Neural progenitor cell (in vitro differentiated cells): ENCODE measurements at regions not wholly inside any gene's neighbourhood (a gene's known extent, or its start where the extent isn't known, plus 50 kb on each side); places are given as distances from the start of the nearest gene placed in this dataset.

Experiments used
- DNase-seq: peaks from one replicate; pipeline ENCODE4 v3.0.0-alpha.2; 2016; ENCODE audit warnings: low spot score
- H2AFZ ChIP-seq: fragments of 200-600 bp; sonication (generic); replicated peaks from 2 replicates; pipeline ENCODE4 v1.6.1; 2016; ENCODE audit warnings: antibody characterized with exemption
- H3F3A ChIP-seq: fragments of 200-600 bp; sonication (generic); 2 replicates; pipeline ENCODE4 v1.6.1; 2016; ENCODE audit warnings: antibody characterized with exemption, low read depth
- H3K27ac ChIP-seq: fragments of 200-600 bp; sonication (generic); 2 replicates; pipeline ENCODE4 v1.5.1; 2016; ENCODE audit warnings: mild to moderate bottlenecking
- H3K27me3 ChIP-seq: fragments of 200-600 bp; sonication (generic); 2 replicates; pipeline ENCODE4 v1.6.1; 2016; ENCODE audit warnings: mild to moderate bottlenecking, moderate library complexity
- H3K36me3 ChIP-seq: fragments of 200-600 bp; sonication (generic); 2 replicates; pipeline ENCODE4 v1.5.1; 2016
- H3K4me1 ChIP-seq: fragments of 200-600 bp; sonication (generic); 2 replicates; pipeline ENCODE4 v1.6.1; 2016; ENCODE audit warnings: mixed run types
- H3K4me2 ChIP-seq: fragments of 200-600 bp; sonication (generic); 2 replicates; pipeline ENCODE4 v1.6.1; 2016
- H3K4me3 ChIP-seq: fragments of 200-600 bp; sonication (generic); 2 replicates; pipeline ENCODE4 v1.5.1; 2016
- H3K79me2 ChIP-seq: fragments of 200-600 bp; sonication (generic); 2 replicates; pipeline ENCODE4 v1.6.1; 2016; ENCODE audit warnings: low read depth
- H3K9ac ChIP-seq: fragments of 200-600 bp; sonication (generic); 2 replicates; pipeline ENCODE4 v1.6.1; 2016
- H3K9me3 ChIP-seq: fragments of 200-600 bp; sonication (generic); 2 replicates; pipeline ENCODE4 v1.5.1; 2016; ENCODE audit warnings: low read depth
- H4K20me1 ChIP-seq: fragments of 200-600 bp; sonication (generic); 2 replicates; pipeline ENCODE4 v1.6.1; 2016; ENCODE audit warnings: low read depth
- H3K27ac Mint-ChIP-seq: 3 replicates; pipeline ENCODE4 v1.8.0; 2021; ENCODE audit warnings: mixed read lengths
- H3K27me3 Mint-ChIP-seq: 2 replicates; pipeline ENCODE4 v1.8.0; 2022; ENCODE audit warnings: low read depth, mild to moderate bottlenecking, inconsistent platforms, moderate library complexity, mixed read lengths; ENCODE audit not compliant: insufficient read depth
- H3K36me3 Mint-ChIP-seq: 3 replicates; pipeline ENCODE4 v1.8.0; 2021; ENCODE audit warnings: mixed read lengths
- H3K4me1 Mint-ChIP-seq: 3 replicates; pipeline ENCODE4 v1.8.0; 2021; ENCODE audit warnings: mixed read lengths
- H3K4me3 Mint-ChIP-seq: 3 replicates; pipeline ENCODE4 v1.8.0; 2021; ENCODE audit warnings: mild to moderate bottlenecking, moderate library complexity, mixed read lengths
- H3K9me3 Mint-ChIP-seq: 3 replicates; pipeline ENCODE4 v1.8.0; 2020; ENCODE audit warnings: mixed read lengths
- CTCF ChIP-seq: fragments of 200-600 bp; sonication (generic); IDR thresholded peaks from 2 replicates; pipeline ENCODE4 v1.5.1; 2017; ENCODE audit warnings: antibody characterized with exemption, mild to moderate bottlenecking
- EZH2 ChIP-seq: fragments of 200-600 bp; sonication (generic); IDR thresholded peaks from 2 replicates; pipeline ENCODE4 v1.6.1; 2017; ENCODE audit warnings: antibody characterized with exemption, mild to moderate bottlenecking, moderate library complexity
- EZH2phosphoT487 ChIP-seq: fragments of 200-600 bp; sonication (generic); IDR thresholded peaks from 2 replicates; pipeline ENCODE4 v1.6.1; 2017; ENCODE audit warnings: antibody characterized with exemption

DNA sequence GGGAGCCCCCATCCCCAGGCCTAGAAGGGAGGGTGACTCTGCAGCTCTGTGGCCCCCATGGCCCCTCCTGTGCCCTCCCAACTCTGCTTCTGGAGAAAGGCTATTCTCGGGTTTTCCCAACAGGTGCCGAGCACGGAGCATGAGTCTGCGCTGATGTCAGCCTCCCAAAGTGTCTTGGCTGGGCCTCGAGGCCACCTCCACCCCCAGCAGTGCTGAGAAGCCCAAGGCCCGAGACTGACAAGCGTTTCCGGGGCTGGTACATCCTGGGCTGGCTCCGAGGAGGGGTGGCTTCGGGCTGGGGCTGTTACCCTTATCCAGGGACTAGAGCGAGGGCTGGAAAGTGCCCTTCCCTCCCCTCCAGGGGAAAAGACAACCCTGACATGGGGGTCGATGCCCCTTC lies 60.2 kb upstream of the GATA5 start:
- H3K4me1 Mint-ChIP-seq = no peaks in the 10 kb centered on the region
- H3K4me2 ChIP-seq = no peak overlapping the region
- H3K9ac ChIP-seq = no peak overlapping the region
- H3K27me3 Mint-ChIP-seq = no peaks in the 10 kb centered on the region
- no peaks in the 10 kb centered on the region for H3K79me2 ChIP-seq
- no peak overlapping the region for H2AFZ ChIP-seq
- no peak for TF ChIP-seq CTCF
- TF ChIP-seq EZH2phosphoT487 = no peak
- no peak for TF ChIP-seq EZH2
- no peaks in the 10 kb centered on the region for H3K27me3 ChIP-seq
- no peaks in the 10 kb centered on the region for H3K36me3 ChIP-seq
- no peak overlapping the region for H3K27ac ChIP-seq
- DNase-seq = no peak
- H3K36me3 Mint-ChIP-seq = no peaks in the 10 kb centered on the region
- no peak overlapping the region for H3K4me3 ChIP-seq
- no peak overlapping the region for H3K4me3 Mint-ChIP-seq
- H3K4me1 ChIP-seq = no peaks in the 10 kb centered on the region
- H3K27ac Mint-ChIP-seq = no peak overlapping the region
- H3F3A ChIP-seq = no peaks in the 10 kb centered on the region
- no peaks in the 10 kb centered on the region for H3K9me3 Mint-ChIP-seq
- no peaks in the 10 kb centered on the region for H4K20me1 ChIP-seq
- no peaks in the 10 kb centered on the region for H3K9me3 ChIP-seq

GRCh38 chr20:62536871-62537401 lies 61.1 kb upstream of the GATA5 start:
- Histone ChIP-seq H3K27me3 (no peaks in the 10 kb centered on the region), H3K27ac (no peak overlapping the region), H3K4me1 (no peaks in the 10 kb centered on the region), H4K20me1 (no peaks in the 10 kb centered on the region), H3K4me2 (no peak overlapping the region), H3K36me3 (no peaks in the 10 kb centered on the region), H3K9ac (no peak overlapping the region), H2AFZ (no peak overlapping the region), H3K79me2 (no peaks in the 10 kb centered on the region), H3F3A (no peaks in the 10 kb centered on the region), H3K9me3 (no peaks in the 10 kb centered on the region), H3K4me3 (no peak overlapping the region)
- TF ChIP-seq CTCF (no peak), EZH2phosphoT487 (no peak), EZH2 (no peak)
- Mint-ChIP-seq H3K36me3 (no peaks in the 10 kb centered on the region), H3K27ac (no peak overlapping the region), H3K9me3 (no peaks in the 10 kb centered on the region), H3K4me3 (no peak overlapping the region), H3K27me3 (peaks cover 3% of the 10 kb centered on the region), H3K4me1 (no peaks in the 10 kb centered on the region)
- no peak for DNase-seq

GRCh38 chr20:62537649-62538292 lies 62.0 kb upstream of the GATA5 start:
- Histone ChIP-seq H3K9ac (no peak overlapping the region), H3K27me3 (no peaks in the 10 kb centered on the region), H3K36me3 (no peaks in the 10 kb centered on the region), H3K4me1 (no peaks in the 10 kb centered on the region), H3K79me2 (no peaks in the 10 kb centered on the region), H3F3A (no peaks in the 10 kb centered on the region), H3K9me3 (no peaks in the 10 kb centered on the region), H4K20me1 (no peaks in the 10 kb centered on the region), H3K27ac (no peak overlapping the region), H3K4me2 (no peak overlapping the region), H3K4me3 (no peak overlapping the region), H2AFZ (no peak overlapping the region)
- Mint-ChIP-seq H3K36me3 (no peaks in the 10 kb centered on the region), H3K27ac (no peak overlapping the region), H3K4me3 (no peak overlapping the region), H3K9me3 (no peaks in the 10 kb centered on the region), H3K27me3 (peaks cover 4% of the 10 kb centered on the region), H3K4me1 (no peaks in the 10 kb centered on the region)
- DNase-seq = no peak
- TF ChIP-seq EZH2 (no peak), CTCF (peak; percentile 9)
